ENCODE measurements at regions not wholly inside any gene's neighbourhood (a gene's known extent, or its start where the extent isn't known, plus 50 kb on each side); places are given as distances from the start of the nearest gene placed in this dataset.

DNA sequence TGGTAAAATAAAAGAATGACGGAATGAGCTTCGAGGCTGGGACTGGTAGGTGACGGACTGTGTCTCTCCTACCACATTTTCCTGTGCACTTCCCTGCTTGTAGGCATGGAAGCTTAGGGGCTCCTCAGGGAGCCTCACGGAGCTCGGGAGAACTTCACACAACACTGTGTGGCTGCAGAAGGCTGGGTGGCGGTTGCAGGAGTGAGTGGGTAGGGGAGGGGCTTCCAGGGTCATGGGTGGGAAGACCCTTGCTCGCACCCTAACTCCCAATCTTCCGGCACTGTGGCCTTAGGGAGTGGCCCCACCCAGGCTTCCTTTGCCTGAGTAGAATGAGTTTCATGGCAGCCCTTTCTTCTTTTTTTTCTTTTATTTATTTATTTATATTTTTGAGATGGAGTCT lies 128.6 kb downstream of the INHBB start:
- H3K27ac ChIP-seq (ENCODE audit: low read length, poor library complexity, severe bottlenecking), result no peak overlapping the region
- H3K36me3 ChIP-seq (ENCODE audit: control insufficient read depth in 1 of 2, insufficient read depth in 2 of 2, low read depth in 1 of 2, low read length in 2 of 2), result no peaks in the 10 kb centered on the region
- H2BK15ac ChIP-seq (ENCODE audit: low read depth, poor library complexity, severe bottlenecking), result no peak overlapping the region
- no peak overlapping the region for H3K4me2 ChIP-seq (ENCODE audit: low read length, poor library complexity, severe bottlenecking)
- no peak overlapping the region for H3K4ac ChIP-seq (ENCODE audit: low read depth in 1 of 2, low read length in 2 of 2)
- WGBS, result 92% methylated on average over 6 of the region's 8 CpGs
- no peak overlapping the region for H4K8ac ChIP-seq (ENCODE audit: low read length)
- no peak overlapping the region for H2BK5ac ChIP-seq (ENCODE audit: low read depth, low read length, poor library complexity, severe bottlenecking)
- no peak overlapping the region for H2BK120ac ChIP-seq (ENCODE audit: low read depth, low read length)
- no peaks in the 10 kb centered on the region for H3K79me1 ChIP-seq (replicated peaks; ENCODE audit: low read length, poor library complexity, severe bottlenecking)
- H3K14ac ChIP-seq (ENCODE audit: low read length in 2 of 2), result no peak overlapping the region
- H2AK5ac ChIP-seq (ENCODE audit: low read length, severe bottlenecking), result no peak overlapping the region
- H2BK12ac ChIP-seq (ENCODE audit: low read length in 2 of 2), result no peak overlapping the region
- H3K4me1 ChIP-seq (ENCODE audit: control insufficient read depth, insufficient read depth, low read depth, low read length), result peaks cover 7% of the 10 kb centered on the region
- no peak overlapping the region for H3K23ac ChIP-seq (ENCODE audit: low read length in 2 of 2)
- H3K4me3 ChIP-seq (ENCODE audit: insufficient read depth in 1 of 2, low read depth in 1 of 2, low read length in 2 of 2), result no peak overlapping the region
- no peak overlapping the region for H3K9ac ChIP-seq (ENCODE audit: low read length)
- H3K27me3 ChIP-seq (ENCODE audit: control insufficient read depth in 1 of 2, insufficient read depth in 1 of 2, low read length in 2 of 2), result peaks cover 0 to 22% of the 10 kb centered on the region in 2 experiments
- no peak for DNase-seq
- no peak overlapping the region for H4K91ac ChIP-seq (ENCODE audit: low read length)
- H2AFZ ChIP-seq (ENCODE audit: low read depth, low read length), result no peak overlapping the region
- H3K18ac ChIP-seq (ENCODE audit: low read depth in 1 of 2, low read length in 2 of 2), result no peak overlapping the region
- H3K9me3 ChIP-seq (ENCODE audit: control insufficient read depth, low read length), result peaks cover 9% of the 10 kb centered on the region

DNA sequence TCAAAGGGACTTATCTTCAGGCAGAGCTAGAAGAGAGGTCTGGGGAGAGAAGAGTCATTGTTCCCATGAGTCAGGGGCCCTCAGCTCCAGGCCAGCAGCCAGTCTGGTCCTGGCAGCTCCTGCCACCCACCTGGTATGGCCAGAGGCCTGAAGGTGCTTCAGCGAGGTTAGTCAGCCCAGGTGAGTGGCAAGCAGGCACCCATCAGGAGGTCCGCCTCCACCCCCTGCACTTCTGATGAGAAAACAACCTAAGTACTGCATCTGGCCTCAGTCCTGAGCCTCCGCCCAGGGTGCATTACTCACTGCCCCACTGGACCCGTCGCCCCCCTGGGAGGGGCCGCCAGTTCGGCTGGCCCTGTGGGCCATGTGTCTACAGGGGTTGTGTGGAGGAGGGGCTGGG lies 130.2 kb downstream of the INHBB start:
- H3K4me3 ChIP-seq (ENCODE audit: insufficient read depth in 1 of 2, low read depth in 1 of 2, low read length in 2 of 2), result no peak overlapping the region
- peaks cover 5 to 35% of the 10 kb centered on the region in 2 experiments for H3K27me3 ChIP-seq (ENCODE audit: control insufficient read depth in 1 of 2, insufficient read depth in 1 of 2, low read length in 2 of 2)
- H2AFZ ChIP-seq (ENCODE audit: low read depth, low read length), result no peak overlapping the region
- 85% methylated on average over 7 of the region's 7 CpGs for WGBS
- no peak overlapping the region for H2AK5ac ChIP-seq (ENCODE audit: low read length, severe bottlenecking)
- no peak overlapping the region for H4K8ac ChIP-seq (ENCODE audit: low read length)
- H3K9ac ChIP-seq (ENCODE audit: low read length), result no peak overlapping the region
- H3K4me1 ChIP-seq (ENCODE audit: control insufficient read depth, insufficient read depth, low read depth, low read length), result peaks cover 3% of the 10 kb centered on the region
- H4K91ac ChIP-seq (ENCODE audit: low read length), result no peak overlapping the region
- no peak overlapping the region for H2BK120ac ChIP-seq (ENCODE audit: low read depth, low read length)
- H2BK15ac ChIP-seq (ENCODE audit: low read depth, poor library complexity, severe bottlenecking), result no peak overlapping the region
- H3K18ac ChIP-seq (ENCODE audit: low read depth in 1 of 2, low read length in 2 of 2), result no peak overlapping the region
- no peak overlapping the region for H2BK5ac ChIP-seq (ENCODE audit: low read depth, low read length, poor library complexity, severe bottlenecking)
- H3K27ac ChIP-seq (ENCODE audit: low read length, poor library complexity, severe bottlenecking), result no peak overlapping the region
- peaks cover 9% of the 10 kb centered on the region for H3K9me3 ChIP-seq (ENCODE audit: control insufficient read depth, low read length)
- H3K79me1 ChIP-seq (replicated peaks; ENCODE audit: low read length, poor library complexity, severe bottlenecking), result no peaks in the 10 kb centered on the region
- no peak overlapping the region for H2BK12ac ChIP-seq (ENCODE audit: low read length in 2 of 2)
- peak overlapping the region in 1 of 2 experiments; percentile 15 for H3K14ac ChIP-seq (ENCODE audit: low read length in 2 of 2)
- no peak overlapping the region for H3K4ac ChIP-seq (ENCODE audit: low read depth in 1 of 2, low read length in 2 of 2)
- no peak overlapping the region for H3K4me2 ChIP-seq (ENCODE audit: low read length, poor library complexity, severe bottlenecking)
- no peaks in the 10 kb centered on the region for H3K36me3 ChIP-seq (ENCODE audit: control insufficient read depth in 1 of 2, insufficient read depth in 2 of 2, low read depth in 1 of 2, low read length in 2 of 2)
- DNase-seq, result no peak
- H3K23ac ChIP-seq (ENCODE audit: low read length in 2 of 2), result no peak overlapping the region

- Histone ChIP-seq H3K9me3 (ENCODE audit: control insufficient read depth, low read length) (peaks cover 5% of the 10 kb centered on the region), H3K23ac (ENCODE audit: low read length in 2 of 2) (no peak overlapping the region), H3K18ac (ENCODE audit: low read depth in 1 of 2, low read length in 2 of 2) (no peak overlapping the region), H2BK120ac (ENCODE audit: low read depth, low read length) (no peak overlapping the region), H3K9ac (ENCODE audit: low read length) (no peak overlapping the region), H2BK5ac (ENCODE audit: low read depth, low read length, poor library complexity, severe bottlenecking) (no peak overlapping the region), H2BK12ac (ENCODE audit: low read length in 2 of 2) (no peak overlapping the region), H3K4me2 (ENCODE audit: low read length, poor library complexity, severe bottlenecking) (no peak overlapping the region), H3K36me3 (ENCODE audit: control insufficient read depth in 1 of 2, insufficient read depth in 2 of 2, low read depth in 1 of 2, low read length in 2 of 2) (no peaks in the 10 kb centered on the region), H2BK15ac (ENCODE audit: low read depth, poor library complexity, severe bottlenecking) (no peak overlapping the region), H4K91ac (ENCODE audit: low read length) (peak overlapping the region; percentile 16), H3K4me3 (ENCODE audit: insufficient read depth in 1 of 2, low read depth in 1 of 2, low read length in 2 of 2) (no peak overlapping the region), H3K4me1 (ENCODE audit: control insufficient read depth, insufficient read depth, low read depth, low read length) (peaks cover 2% of the 10 kb centered on the region), H3K27me3 (ENCODE audit: control insufficient read depth in 1 of 2, insufficient read depth in 1 of 2, low read length in 2 of 2) (peaks cover 5 to 36% of the 10 kb centered on the region in 2 experiments), H3K4ac (ENCODE audit: low read depth in 1 of 2, low read length in 2 of 2) (no peak overlapping the region), H2AFZ (ENCODE audit: low read depth, low read length) (no peak overlapping the region), H4K8ac (ENCODE audit: low read length) (no peak overlapping the region), H3K14ac (ENCODE audit: low read length in 2 of 2) (no peak overlapping the region), H3K27ac (ENCODE audit: low read length, poor library complexity, severe bottlenecking) (no peak overlapping the region), H2AK5ac (ENCODE audit: low read length, severe bottlenecking) (no peak overlapping the region), H3K79me1 (replicated peaks; ENCODE audit: low read length, poor library complexity, severe bottlenecking) (no peaks in the 10 kb centered on the region)
- 76% methylated on average over 3 of the region's 3 CpGs for WGBS
- no peak for DNase-seq
Observed at GRCh38 chr2:120477198-120477597, 131.3 kb downstream of the INHBB start.

GRCh38 chr2:120477831-120478481 lies 132.0 kb downstream of the INHBB start:
- Histone ChIP-seq H2BK15ac (ENCODE audit: low read depth, poor library complexity, severe bottlenecking) (no peak overlapping the region), H3K23ac (ENCODE audit: low read length in 2 of 2) (no peak overlapping the region), H3K36me3 (ENCODE audit: control insufficient read depth in 1 of 2, insufficient read depth in 2 of 2, low read depth in 1 of 2, low read length in 2 of 2) (no peaks in the 10 kb centered on the region), H2AK5ac (ENCODE audit: low read length, severe bottlenecking) (no peak overlapping the region), H3K4me2 (ENCODE audit: low read length, poor library complexity, severe bottlenecking) (no peak overlapping the region), H2BK5ac (ENCODE audit: low read depth, low read length, poor library complexity, severe bottlenecking) (no peak overlapping the region), H3K14ac (ENCODE audit: low read length in 2 of 2) (no peak overlapping the region), H2AFZ (ENCODE audit: low read depth, low read length) (no peak overlapping the region), H2BK12ac (ENCODE audit: low read length in 2 of 2) (no peak overlapping the region), H4K8ac (ENCODE audit: low read length) (no peak overlapping the region), H3K4ac (ENCODE audit: low read depth in 1 of 2, low read length in 2 of 2) (no peak overlapping the region), H3K9ac (ENCODE audit: low read length) (no peak overlapping the region), H3K4me3 (ENCODE audit: insufficient read depth in 1 of 2, low read depth in 1 of 2, low read length in 2 of 2) (no peak overlapping the region), H4K91ac (ENCODE audit: low read length) (no peak overlapping the region), H3K27me3 (ENCODE audit: control insufficient read depth in 1 of 2, insufficient read depth in 1 of 2, low read length in 2 of 2) (peaks cover 8 to 38% of the 10 kb centered on the region in 2 experiments), H3K79me1 (replicated peaks; ENCODE audit: low read length, poor library complexity, severe bottlenecking) (no peaks in the 10 kb centered on the region), H3K4me1 (ENCODE audit: control insufficient read depth, insufficient read depth, low read depth, low read length) (peaks cover 2% of the 10 kb centered on the region), H3K18ac (ENCODE audit: low read depth in 1 of 2, low read length in 2 of 2) (no peak overlapping the region), H2BK120ac (ENCODE audit: low read depth, low read length) (no peak overlapping the region), H3K9me3 (ENCODE audit: control insufficient read depth, low read length) (no peaks in the 10 kb centered on the region), H3K27ac (ENCODE audit: low read length, poor library complexity, severe bottlenecking) (no peak overlapping the region)
- 92% methylated on average over 5 of the region's 6 CpGs for WGBS
- DNase-seq, result no peak

Data from mesenchymal stem cell (in vitro differentiated cells and primary cell).